Natural killer cell treated with Interleukin-12 subunit alpha and Interleukin-12 subunit beta and Interleukin-15 and Interleukin-18, amount 100 ng/mL, for 72 hours (primary cell): ENCODE measurements at regions not wholly inside any gene's neighbourhood (a gene's known extent, or its start where the extent isn't known, plus 50 kb on each side); places are given as distances from the start of the nearest gene placed in this dataset.
A peak's percentile ranks its signal among the peaks of the same experiment; 100 is the strongest.

ENCODE experiments used
- ATAC-seq, 2 donors: fragments of 150-1000 bp; cut with Tn5 transposase in 1 of 2; sonication (Bioruptor Pico), chemical (Tn5 transposase) in 1 of 2; 2 replicates each; pipeline ENCODE4 v1.10.0; 2021
- DNase-seq: peaks from one replicate; pipeline ENCODE4 v3.0.0; 2022; ENCODE audit warnings: low spot score
- H3K27ac Mint-ChIP-seq, 2 donors: 1 replicate in 1 of 2; 2 replicates in 1 of 2; pipeline ENCODE4 v1.8.0; 2022; ENCODE audit warnings: mixed read lengths in 2 of 2, mild to moderate bottlenecking in 1 of 2, moderate library complexity in 1 of 2
- H3K27me3 Mint-ChIP-seq, 2 donors: 1 replicate in 1 of 2; 2 replicates in 1 of 2; pipeline ENCODE4 v1.8.0; 2022; ENCODE audit warnings: mixed read lengths in 2 of 2
- H3K36me3 Mint-ChIP-seq: one replicate; pipeline ENCODE4 v1.8.0; 2022; ENCODE audit warnings: mixed read lengths
- H3K4me1 Mint-ChIP-seq, 2 donors: 1 replicate in 1 of 2; 2 replicates in 1 of 2; pipeline ENCODE4 v1.8.0; 2022; ENCODE audit warnings: low read depth in 2 of 2, mixed read lengths in 2 of 2, mild to moderate bottlenecking in 1 of 2
- H3K4me3 Mint-ChIP-seq: one replicate; pipeline ENCODE4 v1.8.0; 2022; ENCODE audit warnings: mixed read lengths
- H3K9me3 Mint-ChIP-seq: 2 replicates; pipeline ENCODE4 v1.8.0; 2022; ENCODE audit warnings: mixed read lengths

GRCh38 chrX:121301356-121301755, 253.9 kb downstream of the GLUD2 start:
- Mint-ChIP-seq H3K27me3 (no peaks in the 10 kb centered on the region), H3K36me3 (no peaks in the 10 kb centered on the region), H3K27ac (no peak overlapping the region), H3K9me3 (no peaks in the 10 kb centered on the region), H3K4me1 (no peaks in the 10 kb centered on the region), H3K4me3 (no peak overlapping the region)
- DNase-seq (no peak), ATAC-seq (no peak)

GRCh38 chrX:121301822-121302221, 254.4 kb downstream of the GLUD2 start:
- H3K9me3 Mint-ChIP-seq, result no peaks in the 10 kb centered on the region
- DNase-seq (no peak), ATAC-seq (no peak)
- no peaks in the 10 kb centered on the region for H3K36me3 Mint-ChIP-seq
- no peaks in the 10 kb centered on the region for H3K27me3 Mint-ChIP-seq
- H3K27ac Mint-ChIP-seq, result no peak overlapping the region
- no peaks in the 10 kb centered on the region for H3K4me1 Mint-ChIP-seq
- H3K4me3 Mint-ChIP-seq, result no peak overlapping the region

GRCh38 chrX:121307449-121307848, 260.0 kb downstream of the GLUD2 start:
- Mint-ChIP-seq H3K27ac (no peak overlapping the region), H3K27me3 (peaks cover 0 to 5% of the 10 kb centered on the region in 2 donors), H3K4me3 (no peak overlapping the region), H3K4me1 (peaks cover 0 to 5% of the 10 kb centered on the region in 2 donors), H3K9me3 (no peaks in the 10 kb centered on the region), H3K36me3 (no peaks in the 10 kb centered on the region)
- DNase-seq, result no peak
- peak in 1 of 2 donors; percentile 31 for ATAC-seq

- peak in 1 of 2 donors; percentile 62 for ATAC-seq
- no peaks in the 10 kb centered on the region for H3K9me3 Mint-ChIP-seq
- peaks cover 0 to 5% of the 10 kb centered on the region in 2 donors for H3K4me1 Mint-ChIP-seq
- H3K36me3 Mint-ChIP-seq, result no peaks in the 10 kb centered on the region
- peak overlapping the region; percentile 54 for H3K4me3 Mint-ChIP-seq
- peaks cover 0 to 5% of the 10 kb centered on the region in 2 donors for H3K27me3 Mint-ChIP-seq
- DNase-seq, result no peak
- H3K27ac Mint-ChIP-seq, result peak overlapping the region in 1 of 2 donors; percentile 51
These were observed 260.9 kb downstream of the GLUD2 start for GRCh38 chrX:121308276-121308805.

- DNase-seq (no peak), ATAC-seq (no peak)
- Mint-ChIP-seq H3K4me3 (no peak overlapping the region), H3K36me3 (no peaks in the 10 kb centered on the region), H3K27me3 (peaks cover 0 to 5% of the 10 kb centered on the region in 2 donors), H3K27ac (no peak overlapping the region), H3K9me3 (no peaks in the 10 kb centered on the region), H3K4me1 (peaks cover 0 to 5% of the 10 kb centered on the region in 2 donors)
These were observed 263.4 kb downstream of the GLUD2 start for GRCh38 chrX:121310820-121311219.

- H3K27me3 Mint-ChIP-seq, result peaks cover 0 to 6% of the 10 kb centered on the region in 2 donors
These were observed 273.0 kb downstream of the GLUD2 start for GRCh38 chrX:121320441-121320840.

GRCh38 chrX:121322159-121322558, 274.7 kb downstream of the GLUD2 start:
- Mint-ChIP-seq H3K27ac (no peak overlapping the region), H3K4me1 (no peaks in the 10 kb centered on the region), H3K9me3 (no peaks in the 10 kb centered on the region), H3K36me3 (no peaks in the 10 kb centered on the region), H3K4me3 (no peak overlapping the region), H3K27me3 (peaks cover 0 to 4% of the 10 kb centered on the region in 2 donors)
- ATAC-seq (no peak), DNase-seq (no peak)

More at GRCh38 chrX:121320441-121320840, 273.0 kb downstream of the GLUD2 start:
- Mint-ChIP-seq H3K9me3 (no peaks in the 10 kb centered on the region), H3K4me1 (no peaks in the 10 kb centered on the region), H3K27ac (no peak overlapping the region), H3K4me3 (no peak overlapping the region), H3K36me3 (no peaks in the 10 kb centered on the region)
- ATAC-seq (no peak), DNase-seq (no peak)

- no peaks in the 10 kb centered on the region for H3K36me3 Mint-ChIP-seq
- H3K4me3 Mint-ChIP-seq, result no peak overlapping the region
- H3K27ac Mint-ChIP-seq, result no peak overlapping the region
- H3K27me3 Mint-ChIP-seq, result peaks cover 0 to 4% of the 10 kb centered on the region in 2 donors
- ATAC-seq, result no peak
- no peaks in the 10 kb centered on the region for H3K4me1 Mint-ChIP-seq
- no peaks in the 10 kb centered on the region for H3K9me3 Mint-ChIP-seq
- no peak for DNase-seq
These were observed 275.9 kb downstream of the GLUD2 start for GRCh38 chrX:121323337-121323736.

- ATAC-seq, result no peak
- no peak for DNase-seq
These were observed 286.5 kb downstream of the GLUD2 start for GRCh38 chrX:121333942-121334341.

GRCh38 chrX:121336831-121337421, 289.5 kb downstream of the GLUD2 start:
- no peak for ATAC-seq
- DNase-seq, result no peak
- Mint-ChIP-seq H3K27ac (no peak overlapping the region), H3K4me1 (no peaks in the 10 kb centered on the region), H3K9me3 (no peaks in the 10 kb centered on the region), H3K4me3 (no peak overlapping the region), H3K27me3 (peaks cover 0 to 9% of the 10 kb centered on the region in 2 donors), H3K36me3 (no peaks in the 10 kb centered on the region)

More at GRCh38 chrX:121333942-121334341, 286.5 kb downstream of the GLUD2 start:
- Mint-ChIP-seq H3K36me3 (no peaks in the 10 kb centered on the region), H3K4me1 (no peaks in the 10 kb centered on the region), H3K4me3 (no peak overlapping the region), H3K9me3 (no peaks in the 10 kb centered on the region), H3K27me3 (peaks cover 0 to 6% of the 10 kb centered on the region in 2 donors), H3K27ac (no peak overlapping the region)

- H3K36me3 Mint-ChIP-seq, result no peaks in the 10 kb centered on the region
- H3K4me1 Mint-ChIP-seq, result no peaks in the 10 kb centered on the region
- no peaks in the 10 kb centered on the region for H3K9me3 Mint-ChIP-seq
- DNase-seq (no peak), ATAC-seq (no peak)
- no peak overlapping the region for H3K27ac Mint-ChIP-seq
- H3K4me3 Mint-ChIP-seq, result no peak overlapping the region
- H3K27me3 Mint-ChIP-seq, result peaks cover 0 to 9% of the 10 kb centered on the region in 2 donors
These were observed 290.4 kb downstream of the GLUD2 start for GRCh38 chrX:121337816-121338215.

- no peaks in the 10 kb centered on the region for H3K9me3 Mint-ChIP-seq
- H3K4me3 Mint-ChIP-seq, result no peak overlapping the region
- no peaks in the 10 kb centered on the region for H3K36me3 Mint-ChIP-seq
- no peak for DNase-seq
- peaks cover 0 to 5% of the 10 kb centered on the region in 2 donors for H3K27me3 Mint-ChIP-seq
- H3K4me1 Mint-ChIP-seq, result no peaks in the 10 kb centered on the region
- no peak overlapping the region for H3K27ac Mint-ChIP-seq
- ATAC-seq, result no peak
These were observed 301.9 kb downstream of the GLUD2 start for GRCh38 chrX:121349263-121349662.

GRCh38 chrX:121356139-121356849, 308.9 kb downstream of the GLUD2 start:
- H3K9me3 Mint-ChIP-seq, result no peaks in the 10 kb centered on the region
- H3K27ac Mint-ChIP-seq, result no peak overlapping the region
- H3K4me1 Mint-ChIP-seq, result no peaks in the 10 kb centered on the region
- ATAC-seq (no peak), DNase-seq (no peak)
- no peak overlapping the region for H3K4me3 Mint-ChIP-seq
- no peaks in the 10 kb centered on the region for H3K27me3 Mint-ChIP-seq
- no peaks in the 10 kb centered on the region for H3K36me3 Mint-ChIP-seq

GRCh38 chrX:121356850-121357171, 309.4 kb downstream of the GLUD2 start:
- Mint-ChIP-seq H3K9me3 (no peaks in the 10 kb centered on the region), H3K36me3 (no peaks in the 10 kb centered on the region), H3K4me3 (no peak overlapping the region), H3K27me3 (no peaks in the 10 kb centered on the region), H3K27ac (no peak overlapping the region), H3K4me1 (no peaks in the 10 kb centered on the region)
- no peak for ATAC-seq
- DNase-seq, result no peak
